ENCODE measurements at regions not wholly inside any gene's neighbourhood (a gene's known extent, or its start where the extent isn't known, plus 50 kb on each side); places are given as distances from the start of the nearest gene placed in this dataset.

DNA sequence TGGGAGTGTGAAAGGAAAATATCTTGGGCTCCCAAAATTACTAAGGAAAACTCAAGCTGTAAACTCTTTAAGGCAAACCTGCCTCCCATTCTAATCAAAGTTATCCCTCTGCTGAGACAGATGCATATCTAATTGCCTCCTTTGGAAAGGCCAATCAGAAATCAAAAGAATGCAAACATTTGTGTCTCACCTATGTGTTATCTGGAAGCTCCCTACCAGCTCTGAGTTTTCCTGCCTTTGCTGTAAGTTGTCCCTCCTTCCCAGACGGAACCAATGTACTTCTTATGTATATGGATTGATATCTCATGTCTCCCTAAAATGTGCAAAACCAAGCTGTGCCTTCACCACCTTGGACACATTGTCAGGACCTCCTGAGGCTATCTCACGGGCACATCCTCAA, 95.8 kb downstream of the AASDHPPT start:
- CTCF ChIA-PET (ENCODE audit: low intra/inter-chr PET ratio, low total read pairs): no interaction called here
- no peak for FAIRE-seq
- H3K27me3 ChIP-seq (ENCODE audit: control insufficient read depth in 1 of 2, insufficient read depth in 2 of 2, low read length in 2 of 2): no peaks in the 10 kb centered on the region
- no peak for TF ChIP-seq SATB2 (CRISPR knock-in tag; IDR thresholded peaks at IDR 0.05)
- no peak for TF ChIP-seq HNRNPH1 (optimal IDR thresholded peaks at IDR 0.05; ENCODE audit: low read depth, low read length)
- TF ChIP-seq ZNF775 (CRISPR knock-in tag; IDR thresholded peaks at IDR 0.05; ENCODE audit: borderline replicate concordance): no peak
- no peak for TF ChIP-seq SSRP1 (CRISPR knock-in tag; IDR thresholded peaks at IDR 0.05)
- no peak for TF ChIP-seq MED13 (CRISPR knock-in tag; IDR thresholded peaks at IDR 0.05)
- no peak for TF ChIP-seq ZNF784 (CRISPR knock-in tag; IDR thresholded peaks at IDR 0.05; ENCODE audit: borderline replicate concordance)
- no peak for TF ChIP-seq UBTF (CRISPR knock-in tag; IDR thresholded peaks at IDR 0.05)
- TF ChIP-seq, protein P1, sequence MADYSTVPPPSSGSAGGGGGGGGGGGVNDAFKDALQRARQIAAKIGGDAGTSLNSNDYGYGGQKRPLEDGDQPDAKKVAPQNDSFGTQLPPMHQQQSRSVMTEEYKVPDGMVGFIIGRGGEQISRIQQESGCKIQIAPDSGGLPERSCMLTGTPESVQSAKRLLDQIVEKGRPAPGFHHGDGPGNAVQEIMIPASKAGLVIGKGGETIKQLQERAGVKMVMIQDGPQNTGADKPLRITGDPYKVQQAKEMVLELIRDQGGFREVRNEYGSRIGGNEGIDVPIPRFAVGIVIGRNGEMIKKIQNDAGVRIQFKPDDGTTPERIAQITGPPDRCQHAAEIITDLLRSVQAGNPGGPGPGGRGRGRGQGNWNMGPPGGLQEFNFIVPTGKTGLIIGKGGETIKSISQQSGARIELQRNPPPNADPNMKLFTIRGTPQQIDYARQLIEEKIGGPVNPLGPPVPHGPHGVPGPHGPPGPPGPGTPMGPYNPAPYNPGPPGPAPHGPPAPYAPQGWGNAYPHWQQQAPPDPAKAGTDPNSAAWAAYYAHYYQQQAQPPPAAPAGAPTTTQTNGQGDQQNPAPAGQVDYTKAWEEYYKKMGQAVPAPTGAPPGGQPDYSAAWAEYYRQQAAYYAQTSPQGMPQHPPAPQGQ (CRISPR knock-in tag; IDR thresholded peaks at IDR 0.05; ENCODE audit: borderline replicate concordance): no peak
- TF ChIP-seq TAF1 (CRISPR knock-in tag; IDR thresholded peaks at IDR 0.05): no peak
- TF ChIP-seq MYNN (CRISPR knock-in tag; IDR thresholded peaks at IDR 0.05; ENCODE audit: low read depth): no peak
- no peak for TF ChIP-seq XRCC5 (optimal IDR thresholded peaks at IDR 0.05; ENCODE audit: low read length)
- TF ChIP-seq MAX (IDR thresholded peaks at IDR 0.05): no peak
- TF ChIP-seq ELF4 (CRISPR knock-in tag; IDR thresholded peaks at IDR 0.05; ENCODE audit: borderline replicate concordance): no peak
- TF ChIP-seq POLR2A (IDR thresholded peaks at IDR 0.05; ENCODE audit: insufficient read depth in 1 of 2, low read depth in 2 of 2, low read length in 2 of 2): no peak
- TF ChIP-seq ZFAT (CRISPR knock-in tag; conservative IDR thresholded peaks at IDR 0.05): no peak
- TF ChIP-seq MTA3 (CRISPR knock-in tag; IDR thresholded peaks at IDR 0.05): no peak
- no peak for TF ChIP-seq RERE (CRISPR knock-in tag; IDR thresholded peaks at IDR 0.05; ENCODE audit: low read depth)

More for the DNA sequence above, 95.8 kb downstream of the AASDHPPT start:
- Histone ChIP-seq H3K27ac (ENCODE audit: extremely low read length, insufficient read depth, low read length) (no peak overlapping the region), H3K9me3 (ENCODE audit: low read length) (peaks cover 24% of the 10 kb centered on the region), H3K4me2 (ENCODE audit: low read depth, low read length) (no peak overlapping the region), H4K20me1 (ENCODE audit: insufficient read depth, low read length) (no peaks in the 10 kb centered on the region), H3K9ac (ENCODE audit: insufficient read depth, low read depth, low read length) (no peak overlapping the region), H3K36me3 (replicated peaks in 1 of 2; ENCODE audit: control insufficient read depth in 1 of 2, insufficient read depth in 2 of 2, low read length in 2 of 2) (no peaks in the 10 kb centered on the region), H3K4me1 (ENCODE audit: insufficient read depth, low read length) (no peaks in the 10 kb centered on the region), H3K79me2 (ENCODE audit: insufficient read depth, low read length) (no peaks in the 10 kb centered on the region), H3K4me3 (replicated peaks in 1 of 3; ENCODE audit: insufficient read depth in 1 of 3, low read depth in 2 of 3, low read length in 3 of 3) (no peak overlapping the region), H2AFZ (ENCODE audit: low read length) (no peak overlapping the region)
- DNase-seq (ENCODE audit: low spot score): no peak
- no TSS peak for BruUV-seq (replicated peaks)
- intact Hi-C loops (cut with micrococcal nuclease; ENCODE audit: unreplicated experiment): no loop called here
- POLR2A ChIA-PET: no interaction called here
- WGBS (ENCODE audit: low lambda C conversion rate): 14% methylated on average over 2 of the region's 2 CpGs
- in situ Hi-C loops (cut with HindIII; ENCODE audit: extremely low pct_ligation_motif_present, low pct_unique_long_range_greater_than_20kb): no loop called here
- ATAC-seq: no peak
